Muscle of arm (tissue), 1 donor: ENCODE measurements at regions not wholly inside any gene's neighbourhood (a gene's known extent, or its start where the extent isn't known, plus 50 kb on each side); places are given as distances from the start of the nearest gene placed in this dataset.
A peak's percentile ranks its signal among the peaks of the same experiment; 100 is the strongest.
"Not testable (repeated sequence)": the region's sequence is repeated elsewhere in the genome, so short reads cannot be mapped to it uniquely, and the experiment has no call there.

Experiments
- DNase-seq: peaks from one replicate; pipeline ENCODE4 v3.0.0-alpha.2; 2013

GRCh38 chr7:81286754-81287153, 367.9 kb upstream of the SEMA3C start:
- DNase-seq = not testable (repeated sequence)

GRCh38 chr7:81285142-81285871, 366.5 kb upstream of the SEMA3C start:
- DNase-seq = no peak

- no peak for DNase-seq
Observed at GRCh38 chr7:81284576-81284975, 365.7 kb upstream of the SEMA3C start.

GRCh38 chr7:81280531-81280930, 361.7 kb upstream of the SEMA3C start:
- DNase-seq = no peak

GRCh38 chr7:81277691-81278090, 358.8 kb upstream of the SEMA3C start:
- DNase-seq = no peak

DNA sequence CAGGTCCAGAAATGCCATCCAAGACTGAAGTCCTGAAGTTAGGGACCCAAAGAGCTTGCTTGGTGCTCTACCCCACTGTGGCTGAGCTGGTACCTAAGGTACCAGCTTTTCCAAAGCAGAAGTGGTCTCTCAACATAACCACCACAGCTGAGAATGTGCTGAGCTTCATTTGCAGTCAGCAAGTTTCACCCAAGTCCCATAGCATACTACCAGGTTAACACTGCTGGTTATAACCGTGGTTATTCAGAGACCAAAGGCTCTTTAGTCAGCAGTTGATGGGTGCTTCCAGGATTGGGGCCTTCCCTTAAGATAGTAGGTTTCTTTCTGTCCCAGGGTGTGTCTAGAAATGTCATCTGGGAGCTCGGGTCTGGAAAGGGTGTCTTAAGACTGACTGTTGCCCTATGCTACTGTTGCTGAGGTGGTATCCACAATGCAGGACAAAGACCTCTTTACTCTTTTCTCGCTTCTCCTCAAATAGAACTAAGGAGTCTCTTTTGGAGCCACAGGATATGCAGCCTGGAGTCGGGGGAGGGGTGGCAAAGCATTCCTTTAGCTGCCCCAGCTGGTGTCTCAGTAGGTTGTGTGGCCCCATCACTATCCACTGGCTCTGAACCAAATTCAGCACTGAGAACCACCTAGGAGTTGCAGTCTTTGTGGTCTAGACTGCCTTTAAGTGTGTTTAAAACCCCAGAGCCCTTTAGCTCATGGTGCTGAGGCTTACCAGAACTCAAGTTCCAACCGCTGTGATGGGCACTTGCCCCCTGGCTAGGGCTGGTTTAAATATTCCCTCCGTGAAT, 354.9 kb upstream of the SEMA3C start:
- no peak for DNase-seq

- no peak for DNase-seq
Observed at GRCh38 chr7:81272176-81272575, 353.3 kb upstream of the SEMA3C start.

- DNase-seq = no peak
Observed at GRCh38 chr7:81268551-81268950, 349.7 kb upstream of the SEMA3C start.

GRCh38 chr7:81267508-81267907, 348.7 kb upstream of the SEMA3C start:
- DNase-seq = no peak

GRCh38 chr7:81264116-81264515, 345.3 kb upstream of the SEMA3C start:
- no peak for DNase-seq

GRCh38 chr7:81260152-81260551, 341.3 kb upstream of the SEMA3C start:
- no peak for DNase-seq

DNA sequence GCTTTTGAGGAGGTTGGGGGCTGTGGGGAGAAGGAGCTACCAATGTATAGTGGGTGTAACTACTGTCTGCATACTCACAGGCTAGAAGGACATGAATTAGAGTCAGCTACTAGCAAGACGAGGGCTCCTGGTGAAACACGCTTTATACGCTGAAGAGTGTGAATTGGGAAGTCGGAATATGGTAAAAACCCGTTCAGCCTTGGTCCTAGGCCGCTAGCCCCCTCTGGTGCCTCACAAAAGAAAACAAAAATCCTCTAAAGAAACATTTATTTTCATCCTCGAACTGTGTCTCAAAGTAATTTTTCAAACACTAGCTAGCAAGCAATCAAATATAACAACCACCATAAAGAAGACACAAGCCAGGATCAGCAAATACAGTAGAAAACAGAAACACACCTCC, 338.1 kb upstream of the SEMA3C start:
- DNase-seq = no peak

DNA sequence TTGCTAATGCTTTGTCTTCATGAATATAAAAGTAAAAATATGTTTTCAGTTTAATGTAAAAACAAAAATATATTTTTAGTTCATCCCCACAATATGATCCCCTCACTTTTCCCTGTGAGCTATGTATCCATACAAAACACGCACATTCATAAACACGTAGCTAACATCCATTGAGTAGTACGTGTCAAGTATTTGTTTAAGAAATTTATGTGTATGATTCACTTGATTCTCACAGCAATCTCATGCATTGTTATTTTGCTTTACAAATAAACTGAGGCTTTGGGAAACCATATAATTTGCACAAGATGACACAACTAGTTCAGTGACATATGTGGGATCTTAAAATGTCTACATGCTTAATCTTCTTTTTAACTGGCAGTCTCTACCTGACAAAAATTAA, 329.6 kb upstream of the SEMA3C start:
- no peak for DNase-seq

DNA sequence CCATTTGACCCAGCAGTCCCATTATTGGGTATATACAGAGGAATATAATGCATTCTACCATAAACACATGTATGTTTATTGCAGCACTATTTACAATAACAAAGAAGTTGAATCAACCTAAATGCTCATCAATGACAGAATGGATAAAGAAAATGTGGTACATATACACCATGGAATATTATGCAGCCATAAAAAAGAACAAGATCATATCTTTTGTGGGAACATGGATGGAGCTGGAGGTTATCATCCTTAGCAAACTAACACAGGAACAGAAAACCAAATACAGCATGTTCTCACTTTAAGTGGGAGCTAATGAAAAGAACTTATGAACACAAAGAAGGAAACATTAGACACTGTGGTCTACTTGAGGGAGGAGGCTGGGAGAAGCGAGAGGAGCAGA, 328.5 kb upstream of the SEMA3C start:
- not testable (repeated sequence) for DNase-seq

GRCh38 chr7:81245353-81245752, 326.5 kb upstream of the SEMA3C start:
- DNase-seq = no peak

GRCh38 chr7:81244224-81244623, 325.4 kb upstream of the SEMA3C start:
- no peak for DNase-seq

DNA sequence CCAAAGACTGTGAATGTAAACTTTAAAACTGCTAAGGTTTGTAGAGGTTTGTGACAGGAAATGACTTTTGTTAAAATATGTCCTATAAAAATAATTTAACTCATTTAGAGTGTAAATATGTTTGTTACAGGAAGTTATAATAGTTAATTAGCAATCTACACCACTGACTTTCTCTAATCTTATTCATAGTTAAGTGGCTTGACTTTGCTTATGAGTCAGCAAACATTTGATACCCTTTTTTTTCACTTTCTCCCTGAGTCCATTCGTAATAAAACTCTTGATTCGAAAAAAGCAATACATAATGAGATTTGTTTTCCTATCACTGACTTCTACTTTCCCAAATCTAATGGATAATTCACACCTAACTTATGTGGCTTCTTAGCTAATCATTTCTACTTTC, 317.7 kb upstream of the SEMA3C start:
- no peak for DNase-seq

- DNase-seq = no peak
Observed at GRCh38 chr7:81235997-81236396, 317.1 kb upstream of the SEMA3C start.

DNA sequence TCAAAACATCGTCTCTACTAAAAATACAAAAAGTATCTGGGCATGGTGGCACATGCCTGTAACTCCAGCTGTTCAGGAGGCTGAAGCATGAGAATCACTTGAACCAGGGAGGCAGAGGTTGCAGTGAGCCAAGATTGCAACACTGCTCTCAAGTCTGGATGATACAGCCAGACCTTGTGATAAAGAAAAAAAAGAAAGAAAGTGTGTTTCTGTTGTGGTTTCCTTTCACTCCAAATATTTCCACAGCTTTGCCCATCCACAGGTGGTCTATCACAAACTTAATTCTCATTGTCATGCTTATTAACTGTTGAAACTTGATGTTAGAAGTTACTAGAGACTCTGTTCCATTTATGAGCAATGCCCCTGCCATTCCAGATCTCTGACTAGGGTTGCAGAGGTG, 316.0 kb upstream of the SEMA3C start:
- DNase-seq = no peak

- no peak for DNase-seq
Observed at GRCh38 chr7:81233208-81233940, 314.5 kb upstream of the SEMA3C start.

- no peak for DNase-seq
Observed at GRCh38 chr7:81232084-81232799, 313.4 kb upstream of the SEMA3C start.

GRCh38 chr7:81231301-81231838, 312.5 kb upstream of the SEMA3C start:
- DNase-seq = peak; percentile 70
